ENCODE measurements at regions not wholly inside any gene's neighbourhood (a gene's known extent, or its start where the extent isn't known, plus 50 kb on each side); places are given as distances from the start of the nearest gene placed in this dataset.

DNA sequence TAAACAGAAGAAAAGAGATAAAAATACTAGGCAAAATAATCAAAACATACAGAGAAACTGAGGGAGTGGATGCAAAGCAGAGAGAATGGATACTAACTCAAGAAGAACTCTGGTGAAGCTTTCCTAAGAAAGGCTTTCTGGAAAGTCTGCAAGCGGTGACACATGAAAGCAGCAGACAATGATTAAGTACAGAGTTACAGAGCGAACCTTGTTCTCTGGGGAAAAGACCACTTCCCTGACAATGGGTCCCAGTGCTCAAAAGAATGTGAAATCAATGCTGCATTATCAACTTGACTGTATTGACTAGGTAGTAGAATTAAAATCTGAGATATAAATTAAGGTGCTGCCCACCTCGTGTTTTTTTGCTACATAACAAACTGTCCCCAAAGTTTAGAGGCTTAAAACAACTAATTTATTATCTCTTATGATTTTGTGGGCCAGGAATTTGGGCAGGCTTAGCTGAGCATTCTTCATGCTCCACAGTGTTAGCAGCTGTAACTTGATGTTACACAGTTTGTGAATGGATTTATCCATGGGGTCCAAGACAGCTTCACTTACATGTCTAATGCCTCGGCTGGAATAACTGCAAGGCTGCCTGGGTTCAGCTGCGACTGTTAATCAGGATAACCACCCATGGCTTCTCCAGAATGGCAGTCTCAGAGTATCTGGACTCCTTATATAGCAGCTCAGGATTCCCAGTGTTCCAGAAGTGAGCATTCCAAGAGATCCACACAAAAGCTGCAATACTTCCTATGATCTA is 106.9 kb upstream of the INPP4B start:
- DNase-seq (ENCODE audit: low spot score) = no peak
- Histone ChIP-seq H3K4me1 (replicated peaks) (no peaks in the 10 kb centered on the region), H3K4me3 (no peak overlapping the region), H3K36me3 (no peaks in the 10 kb centered on the region), H3K27ac (no peak overlapping the region), H3K9me3 (no peaks in the 10 kb centered on the region), H3K27me3 (replicated peaks; ENCODE audit: insufficient read depth) (no peaks in the 10 kb centered on the region)
- TF ChIP-seq POLR2AphosphoS5 (IDR thresholded peaks at IDR 0.05) = no peak
- intact Hi-C loops (cut with DNase I) = no loop called here
- 62% methylated on average over 5 of the region's 5 CpGs for WGBS

DNA sequence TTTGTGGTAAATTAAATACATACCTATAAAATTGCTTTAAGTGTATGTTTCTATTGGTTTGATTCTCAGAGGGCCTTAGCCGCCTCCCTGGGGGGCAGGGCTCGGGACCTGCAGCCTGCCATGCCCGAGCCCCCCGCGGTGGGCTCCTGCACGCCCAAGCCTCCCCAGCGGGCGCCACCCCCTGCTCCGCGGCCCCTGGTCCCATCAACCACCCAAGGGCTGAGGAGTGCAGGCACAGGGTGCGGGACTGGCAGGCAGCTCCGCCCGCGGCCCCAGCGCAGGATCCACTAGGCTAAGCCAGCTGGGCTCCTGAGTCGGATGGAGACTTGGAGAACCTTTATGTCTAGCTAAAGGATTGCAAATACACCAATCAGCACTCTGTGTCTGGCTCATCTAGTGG is 108.3 kb upstream of the INPP4B start:
- Histone ChIP-seq H3K27ac (no peak overlapping the region), H3K4me3 (no peak overlapping the region), H3K9me3 (no peaks in the 10 kb centered on the region), H3K36me3 (no peaks in the 10 kb centered on the region), H3K4me1 (replicated peaks) (no peaks in the 10 kb centered on the region), H3K27me3 (replicated peaks; ENCODE audit: insufficient read depth) (no peaks in the 10 kb centered on the region)
- no peak for TF ChIP-seq POLR2A (IDR thresholded peaks at IDR 0.05)
- intact Hi-C loops (cut with DNase I) = no loop called here
- 96% methylated on average over 16 of the region's 16 CpGs for WGBS
- DNase-seq (ENCODE audit: low spot score) = no peak

DNA sequence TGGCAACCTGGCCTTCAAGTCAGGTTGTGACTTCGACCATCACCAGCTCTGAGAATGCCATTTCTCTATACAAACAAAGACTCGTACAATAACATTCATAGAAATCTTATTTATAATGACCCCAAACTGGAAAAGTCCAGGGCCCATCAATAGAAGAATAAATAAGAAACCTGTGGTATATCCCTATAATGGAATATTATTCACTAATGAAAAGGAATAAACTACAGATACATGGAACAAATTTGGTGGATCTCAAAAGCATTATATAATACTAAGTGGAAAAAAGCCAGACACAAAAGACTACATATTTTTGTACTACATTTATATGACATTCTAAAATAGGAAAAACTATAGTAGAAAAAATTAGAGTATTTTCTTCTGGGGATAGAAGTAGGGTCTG is 109.4 kb upstream of the INPP4B start:
- no peaks in the 10 kb centered on the region for H3K27me3 ChIP-seq (replicated peaks; ENCODE audit: insufficient read depth)
- no peak overlapping the region for H3K27ac ChIP-seq
- no peaks in the 10 kb centered on the region for H3K4me1 ChIP-seq (replicated peaks)
- no peaks in the 10 kb centered on the region for H3K36me3 ChIP-seq
- H3K4me3 ChIP-seq = no peak overlapping the region
- no peak for DNase-seq (ENCODE audit: low spot score)
- WGBS = 93% methylated on average over 2 of the region's 2 CpGs
- TF ChIP-seq POLR2A (IDR thresholded peaks at IDR 0.05) (no peak), POLR2AphosphoS5 (IDR thresholded peaks at IDR 0.05) (no peak)
- TF ChIP-seq, protein P1, sequence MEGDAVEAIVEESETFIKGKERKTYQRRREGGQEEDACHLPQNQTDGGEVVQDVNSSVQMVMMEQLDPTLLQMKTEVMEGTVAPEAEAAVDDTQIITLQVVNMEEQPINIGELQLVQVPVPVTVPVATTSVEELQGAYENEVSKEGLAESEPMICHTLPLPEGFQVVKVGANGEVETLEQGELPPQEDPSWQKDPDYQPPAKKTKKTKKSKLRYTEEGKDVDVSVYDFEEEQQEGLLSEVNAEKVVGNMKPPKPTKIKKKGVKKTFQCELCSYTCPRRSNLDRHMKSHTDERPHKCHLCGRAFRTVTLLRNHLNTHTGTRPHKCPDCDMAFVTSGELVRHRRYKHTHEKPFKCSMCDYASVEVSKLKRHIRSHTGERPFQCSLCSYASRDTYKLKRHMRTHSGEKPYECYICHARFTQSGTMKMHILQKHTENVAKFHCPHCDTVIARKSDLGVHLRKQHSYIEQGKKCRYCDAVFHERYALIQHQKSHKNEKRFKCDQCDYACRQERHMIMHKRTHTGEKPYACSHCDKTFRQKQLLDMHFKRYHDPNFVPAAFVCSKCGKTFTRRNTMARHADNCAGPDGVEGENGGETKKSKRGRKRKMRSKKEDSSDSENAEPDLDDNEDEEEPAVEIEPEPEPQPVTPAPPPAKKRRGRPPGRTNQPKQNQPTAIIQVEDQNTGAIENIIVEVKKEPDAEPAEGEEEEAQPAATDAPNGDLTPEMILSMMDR (IDR thresholded peaks at IDR 0.05) = no peak
- H3K9me3 ChIP-seq = no peaks in the 10 kb centered on the region
- intact Hi-C loops (cut with DNase I) = no loop called here

DNA sequence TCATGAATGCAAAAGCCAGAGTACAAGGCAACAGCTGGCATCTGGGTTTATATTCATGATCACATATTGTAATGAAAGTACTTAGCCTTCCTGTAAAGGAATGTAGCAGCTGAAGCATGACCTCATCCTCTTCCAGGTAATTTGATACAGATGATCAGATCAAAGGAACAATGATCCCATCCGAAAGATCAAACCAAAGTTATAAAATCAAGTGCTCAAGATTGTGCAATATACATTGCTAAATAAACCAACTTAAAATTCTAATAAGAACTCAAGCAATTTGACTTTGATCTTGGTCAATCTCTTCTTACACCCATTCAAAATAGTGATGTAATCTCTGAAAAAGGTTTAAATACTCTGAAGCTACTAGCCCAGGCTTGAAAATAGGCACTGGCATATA is 113.1 kb upstream of the INPP4B start:
- H3K4me1 ChIP-seq (replicated peaks) = no peaks in the 10 kb centered on the region
- whole genome bisulfite sequencing = 19% methylated on average over 1 of the region's 1 CpG
- H3K36me3 ChIP-seq = no peaks in the 10 kb centered on the region
- H3K27ac ChIP-seq = no peak overlapping the region
- no peak overlapping the region for H3K4me3 ChIP-seq
- DNase-seq (ENCODE audit: low spot score) = no peak
- no peaks in the 10 kb centered on the region for H3K9me3 ChIP-seq
- no peaks in the 10 kb centered on the region for H3K27me3 ChIP-seq (replicated peaks; ENCODE audit: insufficient read depth)
- TF ChIP-seq, protein P1 (IDR thresholded peaks at IDR 0.05) = no peak
- TF ChIP-seq POLR2AphosphoS5 (IDR thresholded peaks at IDR 0.05) (no peak), POLR2A (IDR thresholded peaks at IDR 0.05) (no peak)
- intact Hi-C loops (cut with DNase I) = loop anchor here (2.0 kb wide), 1 partner anchor 34 kb away; no protein-coding TSS in a partner anchor

DNA sequence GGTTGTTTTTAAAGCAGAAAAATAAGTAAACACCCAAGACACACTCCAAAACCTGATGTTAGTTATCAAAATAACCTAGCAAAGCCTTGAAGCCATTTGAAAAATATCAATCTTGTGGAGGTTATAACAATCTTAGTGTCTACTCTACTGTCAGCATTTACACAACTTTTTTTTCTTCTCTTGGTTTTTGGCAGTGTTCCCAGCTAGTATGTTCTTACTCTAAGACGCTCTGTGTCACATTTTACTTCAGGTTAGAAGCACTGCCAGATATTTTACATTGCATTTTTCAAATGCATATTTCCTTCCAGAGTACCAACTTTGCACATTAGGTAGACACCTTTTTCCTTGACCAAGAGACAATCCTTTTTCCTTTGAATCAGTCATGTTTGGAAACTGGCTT is 114.0 kb upstream of the INPP4B start:
- WGBS = 13% methylated on average over 1 of the region's 1 CpG
- H3K27me3 ChIP-seq (replicated peaks; ENCODE audit: insufficient read depth) = no peaks in the 10 kb centered on the region
- TF ChIP-seq POLR2AphosphoS5 (IDR thresholded peaks at IDR 0.05) (no peak), POLR2A (IDR thresholded peaks at IDR 0.05) (no peak)
- TF ChIP-seq, protein P1 (IDR thresholded peaks at IDR 0.05) = no peak
- no peak overlapping the region for H3K4me3 ChIP-seq
- no peaks in the 10 kb centered on the region for H3K9me3 ChIP-seq
- H3K27ac ChIP-seq = no peak overlapping the region
- no peak for DNase-seq (ENCODE audit: low spot score)
- H3K4me1 ChIP-seq (replicated peaks) = no peaks in the 10 kb centered on the region
- intact Hi-C loops (cut with DNase I) = no loop called here
- H3K36me3 ChIP-seq = no peaks in the 10 kb centered on the region

All from prostate gland (tissue), 2 donors.